GM18507 (cell line): ENCODE measurements at regions not wholly inside any gene's neighbourhood (a gene's known extent, or its start where the extent isn't known, plus 50 kb on each side); places are given as distances from the start of the nearest gene placed in this dataset.
"Not testable (repeated sequence)": the region's sequence is repeated elsewhere in the genome, so short reads cannot be mapped to it uniquely, and the experiment has no call there.

Source experiments
- DNase-seq: peaks from one replicate; pipeline ENCODE4 v3.0.0; 2011; ENCODE audit warnings: low read depth; ENCODE audit not compliant: insufficient read length; ENCODE audit errors: extremely low spot score
- FAIRE-seq: peaks from 2 replicates; lab custom pipeline; 2011; peaks lifted over from hg19 to GRCh38; lab: Jason Lieb, UNC

GRCh38 chr2:190005513-190005912 lies 57.0 kb downstream of the MSTN start:
- no peak for FAIRE-seq

GRCh38 chr2:189999661-190000060 lies 62.9 kb downstream of the MSTN start:
- no peak for FAIRE-seq

More at GRCh38 chr2:190005513-190005912, 57.0 kb downstream of the MSTN start:
- no peak for DNase-seq

GRCh38 chr2:189998665-189999064 lies 63.9 kb downstream of the MSTN start:
- not testable (repeated sequence) for FAIRE-seq, DNase-seq

More at GRCh38 chr2:189999661-190000060, 62.9 kb downstream of the MSTN start:
- no peak for DNase-seq

- no peak for DNase-seq
- FAIRE-seq = no peak
Observed at GRCh38 chr2:189997016-189997415, 65.5 kb downstream of the MSTN start.

- FAIRE-seq (no peak), DNase-seq (no peak)
Observed at GRCh38 chr2:189995679-189996078, 66.8 kb downstream of the MSTN start.

GRCh38 chr2:189982780-189983394 lies 79.6 kb downstream of the MSTN start:
- FAIRE-seq (no peak), DNase-seq (no peak)

GRCh38 chr2:189982087-189982486 lies 80.4 kb downstream of the MSTN start:
- no peak for DNase-seq

GRCh38 chr2:189976488-189976887 lies 86.0 kb downstream of the MSTN start:
- FAIRE-seq = not testable (repeated sequence)

More at GRCh38 chr2:189982087-189982486, 80.4 kb downstream of the MSTN start:
- FAIRE-seq = no peak

GRCh38 chr2:189960346-189960745 lies 102.2 kb downstream of the MSTN start:
- no peak for DNase-seq
- FAIRE-seq = no peak

More at GRCh38 chr2:189976488-189976887, 86.0 kb downstream of the MSTN start:
- DNase-seq = not testable (repeated sequence)

GRCh38 chr2:189959450-189959849 lies 103.1 kb downstream of the MSTN start:
- no peak for DNase-seq
- no peak for FAIRE-seq

GRCh38 chr2:189954989-189955388 lies 107.5 kb downstream of the MSTN start:
- FAIRE-seq (peak; percentile 67), DNase-seq (no peak)

GRCh38 chr2:189952536-189953109 lies 109.9 kb downstream of the MSTN start:
- DNase-seq (no peak), FAIRE-seq (peak; percentile 76)

GRCh38 chr2:189951791-189952535 lies 110.6 kb downstream of the MSTN start:
- FAIRE-seq = peak; percentile 41
- DNase-seq = no peak

GRCh38 chr2:189943009-189943408 lies 119.5 kb downstream of the MSTN start:
- FAIRE-seq (no peak), DNase-seq (no peak)

- FAIRE-seq (no peak), DNase-seq (no peak)
Observed at GRCh38 chr2:189940913-189941312, 121.6 kb downstream of the MSTN start.

- FAIRE-seq = no peak
Observed at GRCh38 chr2:189937691-189938090, 124.8 kb downstream of the MSTN start.

GRCh38 chr2:189933911-189934399 lies 128.6 kb downstream of the MSTN start:
- FAIRE-seq (no peak), DNase-seq (no peak)

More at GRCh38 chr2:189937691-189938090, 124.8 kb downstream of the MSTN start:
- no peak for DNase-seq

GRCh38 chr2:189933041-189933440 lies 129.5 kb downstream of the MSTN start:
- DNase-seq (no peak), FAIRE-seq (peak; percentile 47)

- no peak for DNase-seq
- no peak for FAIRE-seq
Observed at GRCh38 chr2:189927823-189928222, 134.7 kb downstream of the MSTN start.
